Stomach (tissue), 8 donors: ENCODE measurements at regions not wholly inside any gene's neighbourhood (a gene's known extent, or its start where the extent isn't known, plus 50 kb on each side); places are given as distances from the start of the nearest gene placed in this dataset.

ENCODE experiments used
- DNase-seq, 2 donors: peaks; one replicate each; pipeline versions ENCODE4 v3.0.0 to v3.0.0-alpha.2; 2013 to 2019
- H3K27ac ChIP-seq, 5 donors: fragments of 200-600 bp in 4 of 5; sonication (generic) in 4 of 5; one replicate each; pipeline ENCODE4 v1.5.1; 2013 to 2019; ENCODE audit warnings: mild to moderate bottlenecking in 1 of 5, moderate library complexity in 1 of 5
- H3K27me3 ChIP-seq, 3 donors: fragments of 200-600 bp; sonication (generic); one replicate each; pipeline ENCODE4 v1.5.1; 2017 to 2019; ENCODE audit warnings: mixed run types in 1 of 3
- H3K36me3 ChIP-seq, 4 donors: fragments of 200-600 bp; sonication (generic); 1 replicate in 3 of 4; 2 replicates in 1 of 4; pipeline ENCODE4 v1.5.1; 2016 to 2019
- H3K4me1 ChIP-seq, 4 donors: fragments of 200-600 bp; sonication (generic); one replicate each; pipeline ENCODE4 v1.5.1; 2016 to 2019
- H3K4me3 ChIP-seq, 4 donors: fragments of 200-600 bp; sonication (generic) in 3 of 4; one replicate each; pipeline ENCODE4 v1.5.1; 2016 to 2019; ENCODE audit warnings: mild to moderate bottlenecking in 1 of 4
- H3K9me3 ChIP-seq, 4 donors: fragments of 200-600 bp; sonication (generic); one replicate each; pipeline ENCODE4 v1.5.1; 2016 to 2019
- CTCF ChIP-seq, 7 experiments: fragments of 450-650 bp in 4 of 7; fragments of 200-600 bp in 3 of 7; sonication (generic) in 3 of 7; IDR thresholded peaks; one replicate each; pipeline ENCODE4 v1.5.1; 2016 to 2019; ENCODE audit warnings: antibody characterized with exemption in 7 of 7, control low read depth in 2 of 7, mild to moderate bottlenecking in 1 of 7
- EP300 ChIP-seq: sonication (generic); formaldehyde crosslinking; IDR thresholded peaks from one replicate; pipeline ENCODE4 v1.6.1; 2017; ENCODE audit warnings: antibody characterized with exemption
- POLR2A ChIP-seq, 4 donors: fragments of 450-650 bp; IDR thresholded peaks; one replicate each; pipeline ENCODE4 v1.6.1; 2016; ENCODE audit warnings: antibody characterized with exemption in 4 of 4, control low read depth in 2 of 4, mild to moderate bottlenecking in 1 of 4, moderate library complexity in 1 of 4
- POLR2AphosphoS5 ChIP-seq, 3 donors: sonication (generic); formaldehyde crosslinking; IDR thresholded peaks; one replicate each; pipeline ENCODE4 v1.6.1; 2016; ENCODE audit warnings: antibody characterized with exemption in 3 of 3
- WGBS, 5 donors: extraction: QIAGEN DNeasy Blood & Tissue Kit in 3 of 5; methylation state at CpG; one replicate each; pipeline versions ENCODE4 v1.1.5 to v1.1.7; 2013 to 2018; 5-methylcytosine and 5-hydroxymethylcytosine counted together
- intact Hi-C: fragments of 100-400 bp; cut with DNase I; formaldehyde crosslinking; loops from one replicate; pipeline ENCODE4 v1.15.1; 2023; ENCODE audit warnings: low total_unique reads
- donor health status: healthy with polysubstance abuse.
- donor health status: Bipolar disorder and iron deficiency.
- donor health status: healthy.

GRCh38 chr6:47170617-47170947 lies 128.4 kb upstream of the ADGRF1 start:
- TF ChIP-seq POLR2AphosphoS5 (IDR thresholded peaks at IDR 0.05) (no peak), CTCF (IDR thresholded peaks at IDR 0.05) (no peak), POLR2A (IDR thresholded peaks at IDR 0.05) (no peak), EP300 (no peak)
- intact Hi-C loops = no loop called here
- Histone ChIP-seq H3K36me3 (no peaks in the 10 kb centered on the region), H3K4me1 (peaks cover 0 to 4% (median 0%) of the 10 kb centered on the region in 4 donors), H3K9me3 (no peaks in the 10 kb centered on the region), H3K27ac (no peak overlapping the region), H3K27me3 (no peaks in the 10 kb centered on the region), H3K4me3 (no peak overlapping the region)
- WGBS, 5 donors = 66 to 81% (median 77%) methylated on average over 3 of the region's 3 CpGs
- DNase-seq = no peak

- WGBS, 5 donors = 75 to 92% (median 85%) methylated on average over 1 of the region's 1 CpG
Observed at GRCh38 chr6:47169785-47170616, 127.9 kb upstream of the ADGRF1 start.

GRCh38 chr6:47168180-47168579 lies 126.0 kb upstream of the ADGRF1 start:
- peak; percentile 26 to 34 for DNase-seq
- 55 to 61% (median 57%) methylated on average over 2 of the region's 2 CpGs for WGBS, 5 donors
- Histone ChIP-seq H3K9me3 (no peaks in the 10 kb centered on the region), H3K27ac (peak overlapping the region in 1 of 5 donors; percentile 20), H3K4me1 (peaks cover 0 to 4% (median 1%) of the 10 kb centered on the region in 4 donors), H3K36me3 (no peaks in the 10 kb centered on the region), H3K4me3 (no peak overlapping the region), H3K27me3 (no peaks in the 10 kb centered on the region)
- intact Hi-C loops = no loop called here
- TF ChIP-seq EP300 = no peak
- TF ChIP-seq POLR2AphosphoS5 (IDR thresholded peaks at IDR 0.05) = peak in 2 of 3 donors; percentile 49 to 75
- TF ChIP-seq POLR2A (IDR thresholded peaks at IDR 0.05) = no peak
- no peak for TF ChIP-seq CTCF (IDR thresholded peaks at IDR 0.05)

More at GRCh38 chr6:47169785-47170616, 127.9 kb upstream of the ADGRF1 start:
- DNase-seq = no peak
- peaks cover 0 to 4% (median 0%) of the 10 kb centered on the region in 4 donors for H3K4me1 ChIP-seq
- H3K27ac ChIP-seq = peak overlapping the region in 1 of 5 donors; percentile 9
- no peaks in the 10 kb centered on the region for H3K36me3 ChIP-seq
- TF ChIP-seq POLR2AphosphoS5 (IDR thresholded peaks at IDR 0.05) (no peak), EP300 (no peak), CTCF (IDR thresholded peaks at IDR 0.05) (no peak), POLR2A (IDR thresholded peaks at IDR 0.05) (no peak)
- no peaks in the 10 kb centered on the region for H3K27me3 ChIP-seq
- no peak overlapping the region for H3K4me3 ChIP-seq
- intact Hi-C loops = no loop called here
- H3K9me3 ChIP-seq = no peaks in the 10 kb centered on the region

- Histone ChIP-seq H3K4me1 (peaks cover 0 to 16% (median 2%) of the 10 kb centered on the region in 4 donors), H3K27me3 (no peaks in the 10 kb centered on the region), H3K36me3 (no peaks in the 10 kb centered on the region), H3K27ac (no peak overlapping the region), H3K9me3 (no peaks in the 10 kb centered on the region), H3K4me3 (no peak overlapping the region)
- no peak for TF ChIP-seq EP300
- TF ChIP-seq POLR2AphosphoS5 (IDR thresholded peaks at IDR 0.05) = no peak
- no peak for TF ChIP-seq CTCF (IDR thresholded peaks at IDR 0.05)
- no peak for TF ChIP-seq POLR2A (IDR thresholded peaks at IDR 0.05)
- intact Hi-C loops = no loop called here
- no peak for DNase-seq
- WGBS, 5 donors = 75 to 94% (median 86%) methylated on average over 1 of the region's 1 CpG
Observed at GRCh38 chr6:47165918-47166317, 123.8 kb upstream of the ADGRF1 start.
